HepG2 (cell line): ENCODE measurements at regions not wholly inside any gene's neighbourhood (a gene's known extent, or its start where the extent isn't known, plus 50 kb on each side); places are given as distances from the start of the nearest gene placed in this dataset.

Experiments
- ATF2 ChIP-seq: sonication (generic); formaldehyde crosslinking; IDR thresholded peaks from 2 replicates; pipeline ENCODE4 v1.4.0; 2020; ENCODE audit warnings: missing genetic modification reagents
- BCL6 ChIP-seq: IDR thresholded peaks from 2 replicates; pipeline ENCODE4 v1.6.1; 2016; ENCODE audit warnings: missing genetic modification reagents, missing compliant biosample characterization
- IRX3 ChIP-seq: sonication (generic); formaldehyde crosslinking; IDR thresholded peaks from 2 replicates; pipeline ENCODE4 v1.8.1; 2023; ENCODE audit warnings: mild to moderate bottlenecking, low read depth, missing genetic modification reagents, borderline replicate concordance
- MNT ChIP-seq: fragments of 450-650 bp; IDR thresholded peaks from 2 replicates; pipeline ENCODE4 v1.6.1; 2016
- PBX2 ChIP-seq: IDR thresholded peaks from 2 replicates; pipeline ENCODE4 v1.6.1; 2016; ENCODE audit warnings: control low read depth
- ZBTB40 ChIP-seq, 2 experiments: fragments of 450-650 bp in 1 of 2; sonication (generic) in 1 of 2; formaldehyde crosslinking in 1 of 2; IDR thresholded peaks; 2 replicates each; pipeline versions ENCODE4 v1.6.1 to v1.8.0; 2016 to 2022; ENCODE audit warnings: antibody characterized with exemption in 1 of 2, mild to moderate bottlenecking in 1 of 2, missing genetic modification reagents in 1 of 2
- ZNF30 ChIP-seq: sonication (generic); formaldehyde crosslinking; IDR thresholded peaks from 2 replicates; pipeline ENCODE4 v1.5.0; 2020; ENCODE audit warnings: mild to moderate bottlenecking, missing genetic modification reagents
- ZNF333 ChIP-seq: sonication (generic); formaldehyde crosslinking; IDR thresholded peaks from 2 replicates; pipeline ENCODE4 v1.4.0; 2020; ENCODE audit warnings: mild to moderate bottlenecking, missing genetic modification reagents, borderline replicate concordance
- ZNF761 ChIP-seq: sonication (generic); formaldehyde crosslinking; conservative IDR thresholded peaks from 2 replicates; pipeline ENCODE4 v1.4.0; 2020; ENCODE audit warnings: mild to moderate bottlenecking, missing genetic modification reagents
- ZSCAN20 ChIP-seq: sonication (generic); formaldehyde crosslinking; IDR thresholded peaks from 2 replicates; pipeline ENCODE4 v1.4.0; 2020; ENCODE audit warnings: missing genetic modification reagents, mild to moderate bottlenecking, borderline replicate concordance

GRCh38 chr10:58967551-58968388, 208.7 kb upstream of the PHYHIPL start (continued):
- TF ChIP-seq ZBTB40 (IDR thresholded peaks at IDR 0.05): no peak
- peak; percentile 72; the same call in 1 of the 2 replicates for TF ChIP-seq ZBTB40 (CRISPR knock-in tag; IDR thresholded peaks at IDR 0.05)
- peak; percentile 69 for TF ChIP-seq BCL6 (CRISPR knock-in tag)
- TF ChIP-seq PBX2 (CRISPR knock-in tag): 0 out of 2 replicates have a peak, but pooled peaks have one; percentile 27
- peak; percentile 64 for TF ChIP-seq ATF2 (CRISPR knock-in tag)
- no peak for TF ChIP-seq IRX3 (CRISPR knock-in tag)
- no peak for TF ChIP-seq ZNF333 (CRISPR knock-in tag)
- TF ChIP-seq ZNF761 (CRISPR knock-in tag): peak; percentile 87; the same call in 1 of the 2 replicates
- no peak for TF ChIP-seq ZNF30 (CRISPR knock-in tag)
- no peak for TF ChIP-seq MNT
- no peak for TF ChIP-seq ZSCAN20 (CRISPR knock-in tag)
